ENCODE measurements at regions not wholly inside any gene's neighbourhood (a gene's known extent, or its start where the extent isn't known, plus 50 kb on each side); places are given as distances from the start of the nearest gene placed in this dataset.

- no peak overlapping the region for H3K27ac ChIP-seq
Observed at GRCh38 chr20:50242548-50242862, 51.9 kb downstream of the CEBPB start.

GRCh38 chr20:50242863-50243609 lies 52.4 kb downstream of the CEBPB start:
- TF ChIP-seq, protein P1, sequence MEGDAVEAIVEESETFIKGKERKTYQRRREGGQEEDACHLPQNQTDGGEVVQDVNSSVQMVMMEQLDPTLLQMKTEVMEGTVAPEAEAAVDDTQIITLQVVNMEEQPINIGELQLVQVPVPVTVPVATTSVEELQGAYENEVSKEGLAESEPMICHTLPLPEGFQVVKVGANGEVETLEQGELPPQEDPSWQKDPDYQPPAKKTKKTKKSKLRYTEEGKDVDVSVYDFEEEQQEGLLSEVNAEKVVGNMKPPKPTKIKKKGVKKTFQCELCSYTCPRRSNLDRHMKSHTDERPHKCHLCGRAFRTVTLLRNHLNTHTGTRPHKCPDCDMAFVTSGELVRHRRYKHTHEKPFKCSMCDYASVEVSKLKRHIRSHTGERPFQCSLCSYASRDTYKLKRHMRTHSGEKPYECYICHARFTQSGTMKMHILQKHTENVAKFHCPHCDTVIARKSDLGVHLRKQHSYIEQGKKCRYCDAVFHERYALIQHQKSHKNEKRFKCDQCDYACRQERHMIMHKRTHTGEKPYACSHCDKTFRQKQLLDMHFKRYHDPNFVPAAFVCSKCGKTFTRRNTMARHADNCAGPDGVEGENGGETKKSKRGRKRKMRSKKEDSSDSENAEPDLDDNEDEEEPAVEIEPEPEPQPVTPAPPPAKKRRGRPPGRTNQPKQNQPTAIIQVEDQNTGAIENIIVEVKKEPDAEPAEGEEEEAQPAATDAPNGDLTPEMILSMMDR (IDR thresholded peaks at IDR 0.05), result no peak
- no peaks in the 10 kb centered on the region for H3K9me3 ChIP-seq
- no peaks in the 10 kb centered on the region for H3K36me3 ChIP-seq
- H3K27me3 ChIP-seq, result no peaks in the 10 kb centered on the region
- peaks cover 6 to 8% of the 10 kb centered on the region in 2 experiments for H3K4me1 ChIP-seq (ENCODE audit: control insufficient read depth in 1 of 2, insufficient read depth in 1 of 2, low read depth in 1 of 2, low read length in 1 of 2)
- no peak overlapping the region for H3K4me3 ChIP-seq (ENCODE audit: low read depth in 1 of 2, low read length in 1 of 2)
- H3K27ac ChIP-seq, result no peak overlapping the region

More at GRCh38 chr20:50242548-50242862, 51.9 kb downstream of the CEBPB start:
- H3K27me3 ChIP-seq, result no peaks in the 10 kb centered on the region
- peaks cover 9 to 13% of the 10 kb centered on the region in 2 experiments for H3K4me1 ChIP-seq (ENCODE audit: control insufficient read depth in 1 of 2, insufficient read depth in 1 of 2, low read depth in 1 of 2, low read length in 1 of 2)
- H3K9me3 ChIP-seq, result no peaks in the 10 kb centered on the region
- TF ChIP-seq, protein P1 (IDR thresholded peaks at IDR 0.05), result no peak
- H3K36me3 ChIP-seq, result no peaks in the 10 kb centered on the region
- no peak overlapping the region for H3K4me3 ChIP-seq (ENCODE audit: low read depth in 1 of 2, low read length in 1 of 2)

- Histone ChIP-seq H3K4me1 (ENCODE audit: control insufficient read depth in 1 of 2, insufficient read depth in 1 of 2, low read depth in 1 of 2, low read length in 1 of 2) (peaks cover 0 to under 1% of the 10 kb centered on the region in 2 experiments), H3K4me3 (ENCODE audit: low read depth in 1 of 2, low read length in 1 of 2) (no peak overlapping the region), H3K9me3 (no peaks in the 10 kb centered on the region), H3K36me3 (no peaks in the 10 kb centered on the region), H3K27me3 (no peaks in the 10 kb centered on the region), H3K27ac (no peak overlapping the region)
- TF ChIP-seq, protein P1 (IDR thresholded peaks at IDR 0.05), result no peak
Observed at GRCh38 chr20:50243610-50244351, 53.2 kb downstream of the CEBPB start.

- Histone ChIP-seq H3K4me1 (ENCODE audit: control insufficient read depth in 1 of 2, insufficient read depth in 1 of 2, low read depth in 1 of 2, low read length in 1 of 2) (no peaks in the 10 kb centered on the region), H3K27ac (no peak overlapping the region)
- TF ChIP-seq, protein P1 (IDR thresholded peaks at IDR 0.05), result no peak
Observed at GRCh38 chr20:50244352-50245149, 53.9 kb downstream of the CEBPB start.

DNA sequence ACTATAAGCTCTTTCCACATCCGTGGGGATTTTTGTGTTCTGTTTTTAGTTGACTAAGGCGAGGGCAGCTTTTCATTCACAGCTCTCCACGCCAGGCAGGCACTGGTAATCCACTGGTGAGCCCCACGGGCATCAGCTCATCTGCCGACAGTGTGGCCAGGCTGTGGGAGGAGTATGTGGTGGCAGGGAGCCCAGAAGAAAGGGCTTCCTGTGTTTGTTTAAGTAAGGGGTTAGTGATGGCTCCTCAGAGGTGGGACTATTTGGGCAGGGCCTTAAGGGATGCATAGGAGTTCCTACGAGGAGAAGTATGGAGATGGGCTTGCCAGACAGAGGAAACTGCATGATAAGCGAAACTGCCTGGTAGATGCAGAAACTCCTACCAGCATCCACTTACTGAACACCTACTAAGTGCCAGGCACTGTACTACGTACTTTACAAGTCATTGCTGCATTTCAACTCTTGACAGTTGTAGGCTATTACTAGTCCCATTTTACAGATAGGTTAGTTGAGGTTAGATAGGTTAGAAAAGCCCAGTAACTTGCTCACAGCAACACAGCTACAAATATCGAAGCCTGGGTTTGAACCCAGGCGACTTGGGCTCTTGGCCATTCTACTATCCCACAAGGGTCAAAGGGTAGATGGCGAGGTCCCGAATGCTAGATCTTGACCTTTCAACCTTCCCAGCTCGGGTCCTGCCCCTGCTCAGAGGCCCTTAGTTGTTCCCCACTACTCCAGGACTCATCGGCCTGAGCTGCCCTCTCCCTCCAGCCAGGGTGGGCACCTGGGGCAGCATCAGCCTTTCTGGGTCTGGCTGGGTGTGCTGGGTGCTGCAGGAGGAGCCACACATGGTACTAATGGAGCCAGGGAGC lies 55.1 kb downstream of the CEBPB start:
- H3K36me3 ChIP-seq, result no peaks in the 10 kb centered on the region
- no peaks in the 10 kb centered on the region for H3K4me1 ChIP-seq (ENCODE audit: control insufficient read depth in 1 of 2, insufficient read depth in 1 of 2, low read depth in 1 of 2, low read length in 1 of 2)
- no peak overlapping the region for H3K4me3 ChIP-seq (ENCODE audit: low read depth in 1 of 2, low read length in 1 of 2)
- no peaks in the 10 kb centered on the region for H3K9me3 ChIP-seq
- no peak overlapping the region for H3K27ac ChIP-seq
- no peaks in the 10 kb centered on the region for H3K27me3 ChIP-seq
- TF ChIP-seq, protein P1 (IDR thresholded peaks at IDR 0.05), result no peak

More at GRCh38 chr20:50244352-50245149, 53.9 kb downstream of the CEBPB start:
- H3K36me3 ChIP-seq, result no peaks in the 10 kb centered on the region
- H3K4me3 ChIP-seq (ENCODE audit: low read depth in 1 of 2, low read length in 1 of 2), result no peak overlapping the region
- no peaks in the 10 kb centered on the region for H3K9me3 ChIP-seq
- H3K27me3 ChIP-seq, result no peaks in the 10 kb centered on the region
